ENCODE measurements at regions not wholly inside any gene's neighbourhood (a gene's known extent, or its start where the extent isn't known, plus 50 kb on each side); places are given as distances from the start of the nearest gene placed in this dataset.
"Not testable (repeated sequence)": the region's sequence is repeated elsewhere in the genome, so short reads cannot be mapped to it uniquely, and the experiment has no call there.

DNA sequence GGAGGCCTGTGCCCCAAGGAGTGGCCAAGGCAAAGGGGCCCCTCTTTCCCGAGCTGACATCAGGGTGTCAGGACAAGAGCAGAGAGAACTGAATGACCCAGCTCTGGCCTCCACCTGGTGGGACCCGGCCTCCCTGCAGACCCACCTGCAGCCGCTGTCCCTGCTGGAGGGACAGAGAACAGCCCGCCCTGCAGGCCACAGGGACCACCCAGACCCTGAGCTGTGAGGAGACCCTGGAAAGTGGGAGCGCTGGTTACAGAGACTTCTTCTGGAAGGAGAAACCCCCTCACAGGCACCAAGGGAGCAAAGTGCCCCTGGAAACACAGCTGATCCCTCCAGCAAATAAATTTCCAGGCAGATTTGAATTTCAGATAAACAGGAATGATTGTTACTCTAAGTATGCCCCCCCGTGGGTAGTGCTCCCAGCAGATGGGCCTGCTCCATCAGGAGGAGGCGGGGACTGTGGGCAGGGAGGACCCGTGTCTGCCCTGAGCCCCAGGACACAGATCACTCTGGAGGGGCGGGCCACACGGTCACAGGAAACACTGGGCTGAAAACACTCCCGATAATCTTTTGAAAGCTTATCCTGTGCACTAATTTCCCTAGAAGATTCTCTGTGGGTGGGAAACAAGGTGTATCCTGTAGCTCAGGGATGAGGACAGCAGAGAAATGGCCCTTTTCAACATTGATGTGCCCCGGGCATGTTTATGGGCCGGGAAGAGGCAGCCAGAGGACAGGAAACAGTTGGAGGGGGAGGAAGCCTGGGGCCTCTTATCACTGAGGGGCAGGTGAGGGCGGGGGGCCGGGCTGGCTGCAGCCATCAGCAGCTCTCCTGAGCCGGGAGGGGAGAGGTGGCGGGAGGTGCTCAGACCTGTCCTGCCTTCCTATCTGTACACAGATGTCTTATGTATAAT lies 276.0 kb downstream of the ADGRD1 start:
- peak; percentile 78 for DNase-seq

DNA sequence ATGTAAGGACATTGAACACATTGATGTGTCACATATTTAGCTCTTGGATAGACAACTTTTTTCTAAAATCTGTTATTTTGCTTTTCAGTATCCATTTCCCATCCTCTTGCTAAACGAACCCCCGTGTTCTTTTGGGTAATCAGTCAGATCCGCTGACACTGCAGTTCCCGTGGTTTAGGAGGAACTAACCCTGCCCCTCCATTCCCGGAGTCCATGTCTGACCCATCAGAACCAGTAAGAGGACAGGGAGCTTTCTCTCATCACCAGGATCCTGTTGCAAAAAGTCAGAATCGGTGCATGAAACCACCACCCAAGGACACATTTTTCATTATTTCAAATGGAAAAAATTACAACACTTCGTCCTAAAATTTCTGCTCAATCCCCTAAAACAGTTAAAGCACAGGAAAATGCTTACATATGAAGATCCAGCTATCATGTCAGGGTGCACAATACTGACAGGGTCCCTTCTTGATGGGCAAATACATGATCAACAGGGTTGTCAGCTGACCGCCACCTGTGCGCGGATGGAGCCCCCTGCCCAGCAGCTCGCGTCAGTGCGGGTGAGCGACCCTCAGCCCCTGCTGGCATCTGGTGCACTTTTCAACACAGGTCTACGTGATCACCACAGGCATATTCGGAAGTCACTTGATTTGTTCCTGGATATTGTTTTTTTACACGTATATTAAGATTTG lies 276.8 kb downstream of the ADGRD1 start:
- peak; percentile 1 for DNase-seq

DNA sequence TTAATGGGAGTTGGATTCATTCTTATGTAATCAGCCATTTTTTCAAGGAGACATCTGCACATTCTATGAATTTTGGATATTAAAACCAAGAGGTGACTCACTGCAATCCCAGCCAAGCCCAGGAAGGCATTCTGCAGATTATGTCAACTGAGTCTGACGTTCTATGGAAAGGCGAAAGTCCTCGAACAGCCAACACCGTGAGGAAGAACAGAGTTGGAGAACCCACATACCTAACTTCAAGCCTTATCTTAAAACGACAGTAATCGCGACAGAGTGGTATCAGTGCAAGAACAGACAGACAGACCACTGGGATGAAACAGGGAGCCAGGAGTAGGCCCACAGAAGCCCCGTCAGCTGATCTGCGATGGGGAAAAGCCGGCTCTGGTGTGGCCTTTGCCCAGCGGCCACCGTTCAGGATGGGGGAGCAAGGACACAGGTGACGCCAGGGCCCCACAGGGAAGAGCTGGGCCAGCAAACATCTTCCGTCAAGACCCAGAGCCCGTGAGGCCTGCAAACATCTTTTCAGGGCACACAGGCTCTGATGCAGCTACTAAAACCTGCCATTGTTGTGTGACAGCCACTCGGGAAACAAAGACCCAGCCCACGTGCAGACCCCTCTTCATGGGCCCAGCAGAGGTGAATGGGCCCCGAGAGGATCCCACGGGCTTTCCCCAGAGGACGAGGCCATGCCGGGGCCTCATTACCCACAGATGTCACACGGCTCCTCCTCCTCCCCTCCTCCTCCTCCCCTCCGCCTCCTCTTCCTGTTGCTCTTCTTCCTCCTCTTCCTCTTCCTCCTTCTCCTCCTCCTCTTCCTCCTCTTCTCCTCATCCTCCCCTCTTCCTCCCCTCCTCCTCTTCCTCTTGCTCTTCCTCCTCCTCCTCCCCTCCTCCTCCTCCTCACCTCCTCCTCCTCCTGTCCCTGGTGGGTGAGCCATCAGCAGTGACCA lies 277.6 kb downstream of the ADGRD1 start:
- no peak for DNase-seq

DNA sequence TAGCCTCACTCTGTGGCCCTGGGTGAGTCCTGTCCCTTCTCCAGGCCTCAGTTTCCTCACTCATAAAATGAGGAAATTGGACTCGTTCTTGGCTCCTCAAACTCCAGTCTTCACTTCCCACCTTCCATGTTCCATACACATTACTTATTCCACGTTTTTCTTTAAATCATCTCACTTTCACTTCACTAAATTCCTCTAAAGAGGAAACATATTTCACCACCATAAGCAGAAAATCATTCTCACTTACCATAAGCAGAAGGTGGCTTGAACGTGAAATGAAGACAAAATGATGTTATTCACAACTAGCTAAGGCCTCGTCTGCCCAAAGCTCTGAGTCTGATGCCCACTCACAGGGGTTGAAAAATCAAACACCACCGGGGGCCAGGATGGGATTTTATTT lies 278.3 kb downstream of the ADGRD1 start:
- DNase-seq = no peak

DNA sequence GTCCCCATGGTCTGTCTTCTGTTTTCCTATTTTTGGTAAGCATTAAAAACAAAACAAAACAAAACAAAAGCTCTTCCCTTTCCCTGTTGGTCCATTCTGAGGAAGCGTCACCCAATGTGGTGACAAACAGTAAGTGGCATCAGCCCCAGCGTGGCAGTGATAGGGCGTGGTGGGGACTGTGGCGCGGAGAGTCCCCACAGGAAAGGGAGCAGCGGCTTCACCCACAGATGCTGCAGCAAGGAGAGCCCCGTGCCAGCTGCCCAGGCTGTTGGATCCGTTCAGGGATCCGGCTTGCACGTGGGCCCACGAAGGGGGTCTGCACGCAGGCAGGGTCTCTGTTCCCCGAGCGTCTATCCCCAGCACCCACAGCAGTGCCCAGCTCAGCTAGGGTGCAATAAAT lies 279.2 kb downstream of the ADGRD1 start:
- DNase-seq = not testable (repeated sequence)

DNA sequence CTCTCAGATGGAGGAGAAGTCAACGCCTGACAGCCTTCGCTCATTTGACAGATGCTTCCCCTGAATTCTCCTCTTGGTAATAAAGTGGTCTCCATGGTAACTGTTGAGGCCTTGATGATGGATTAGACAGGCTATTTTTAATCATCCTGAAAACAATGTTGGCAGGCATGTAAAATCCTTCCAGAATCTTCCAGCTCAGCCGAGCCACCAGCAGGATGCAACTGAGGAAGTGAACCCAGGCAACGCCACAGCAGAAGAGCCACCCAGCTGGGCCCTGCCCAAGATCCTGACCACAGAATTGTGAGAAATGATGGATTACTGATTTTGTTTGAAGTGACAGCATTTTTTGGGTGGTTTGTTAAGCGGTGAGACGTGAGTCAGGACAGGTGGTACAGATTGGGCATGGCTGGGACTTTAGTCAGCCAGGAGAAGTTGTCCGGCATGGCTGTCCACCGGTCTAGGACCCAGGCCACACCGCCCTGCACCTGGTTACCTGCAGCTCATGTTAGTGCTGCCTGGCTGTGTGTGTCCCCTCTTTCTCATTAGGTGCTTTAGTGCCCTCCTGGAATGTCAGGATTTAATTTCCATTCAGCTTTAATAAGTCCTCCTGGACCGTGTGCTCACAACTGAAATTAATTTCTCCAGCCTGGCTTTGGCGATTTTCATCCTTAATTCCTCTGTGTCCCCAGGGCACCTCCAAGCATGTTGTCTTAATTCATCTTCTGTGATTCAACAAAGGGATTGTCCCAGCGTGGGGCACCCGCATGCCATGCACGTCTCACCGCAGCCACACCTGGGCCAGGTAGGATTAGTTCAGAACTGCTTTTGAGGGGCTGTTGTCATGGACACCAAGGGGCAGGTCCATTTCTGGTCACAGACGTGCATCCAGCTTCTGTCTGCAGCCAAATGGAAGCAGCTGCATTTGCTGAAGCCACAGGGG lies 280.4 kb downstream of the ADGRD1 start:
- DNase-seq = peak; percentile 15

DNA sequence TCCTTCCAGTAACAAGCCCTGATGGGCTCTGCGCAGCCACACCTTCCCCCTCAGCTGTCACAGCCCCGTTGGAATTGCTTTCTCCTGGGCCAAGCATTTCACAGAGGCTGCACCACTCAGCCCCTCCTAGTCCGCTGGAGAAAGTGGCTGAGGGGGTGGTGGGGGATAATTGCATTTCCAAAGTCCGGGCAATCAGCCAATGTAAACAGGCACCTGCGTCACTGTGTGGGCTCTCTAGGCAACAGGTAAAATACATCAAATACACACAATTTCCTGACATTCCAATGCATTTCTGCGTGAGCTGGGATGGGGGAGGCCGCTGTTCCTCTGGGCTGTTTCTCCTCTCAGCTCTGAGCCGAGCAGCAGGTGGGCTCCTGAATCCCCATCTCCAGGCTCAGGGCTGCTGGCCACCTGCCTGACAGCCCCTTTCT lies 281.1 kb downstream of the ADGRD1 start:
- not testable (repeated sequence) for DNase-seq

DNA sequence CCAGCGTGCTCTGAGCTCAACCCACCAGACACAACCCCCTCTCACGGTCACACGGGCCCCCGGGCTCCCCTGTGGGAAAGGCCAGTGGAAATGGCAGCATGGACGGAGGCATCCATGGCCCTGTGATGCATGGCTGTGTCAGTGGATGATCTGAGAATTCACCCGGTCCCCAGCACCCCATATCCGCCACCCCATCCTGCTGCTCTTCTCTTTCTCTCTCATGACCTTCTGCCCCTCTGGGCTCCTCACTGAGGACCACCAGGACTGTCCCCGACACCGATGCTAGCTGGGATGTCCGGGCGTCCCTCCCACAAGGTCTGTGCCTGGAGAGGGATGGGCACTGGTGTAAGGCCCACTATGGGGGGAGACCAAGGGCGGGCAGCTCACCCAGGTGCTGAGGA lies 282.2 kb downstream of the ADGRD1 start:
- no peak for DNase-seq

DNA sequence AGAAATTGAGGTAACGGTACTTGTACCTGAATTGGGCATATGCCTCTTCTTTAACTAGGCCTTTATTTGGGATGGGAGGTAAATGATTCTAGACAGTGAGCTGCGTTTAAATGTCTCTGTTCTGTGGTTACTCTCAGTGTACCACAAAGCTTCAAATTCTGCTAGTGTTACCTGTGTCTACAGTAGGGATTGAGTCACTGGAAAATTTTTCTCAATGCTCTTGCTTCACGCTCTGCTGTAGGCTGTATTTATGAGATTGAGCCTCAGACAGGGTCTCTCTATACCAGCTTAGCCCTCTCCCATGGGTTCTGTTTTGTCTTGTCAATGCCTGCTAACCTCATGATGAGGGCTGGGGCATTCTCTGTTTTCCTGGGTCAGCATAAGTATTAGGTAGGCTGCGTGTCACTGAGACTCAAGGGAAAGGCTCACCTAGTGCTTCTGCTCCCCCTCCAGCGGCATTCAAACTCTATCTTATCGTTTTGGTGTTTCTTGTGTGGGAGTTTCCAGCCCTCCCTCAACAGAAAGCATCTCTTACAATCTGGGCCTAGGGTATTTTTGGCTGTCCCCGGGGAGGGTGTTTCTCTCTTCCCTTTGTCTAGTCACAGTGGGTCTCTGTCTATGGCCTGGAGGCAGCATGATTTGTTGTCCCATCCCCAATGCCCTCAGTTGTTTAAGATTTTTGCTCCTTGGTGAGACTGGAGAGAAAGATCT lies 285.8 kb downstream of the ADGRD1 start:
- DNase-seq = no peak

DNA sequence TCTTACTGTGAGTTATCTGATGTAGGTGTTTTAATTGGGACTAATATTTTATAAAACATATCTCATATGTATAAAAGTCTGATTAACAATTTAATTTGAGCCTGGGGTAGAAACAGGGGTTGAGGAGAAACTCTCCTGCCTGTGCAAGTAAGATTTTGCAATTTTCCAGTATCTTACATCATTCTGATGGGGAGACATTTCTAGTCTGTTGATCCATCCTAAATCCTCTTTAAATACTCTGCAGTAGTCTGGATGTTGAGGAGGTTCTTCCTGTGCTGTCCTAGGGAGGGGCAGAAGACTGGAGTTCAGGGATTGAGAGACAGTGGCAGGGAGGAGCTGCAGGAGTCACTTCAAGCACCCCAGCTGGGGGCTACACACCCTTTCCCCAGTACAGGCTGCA lies 287.8 kb downstream of the ADGRD1 start:
- DNase-seq = no peak

DNA sequence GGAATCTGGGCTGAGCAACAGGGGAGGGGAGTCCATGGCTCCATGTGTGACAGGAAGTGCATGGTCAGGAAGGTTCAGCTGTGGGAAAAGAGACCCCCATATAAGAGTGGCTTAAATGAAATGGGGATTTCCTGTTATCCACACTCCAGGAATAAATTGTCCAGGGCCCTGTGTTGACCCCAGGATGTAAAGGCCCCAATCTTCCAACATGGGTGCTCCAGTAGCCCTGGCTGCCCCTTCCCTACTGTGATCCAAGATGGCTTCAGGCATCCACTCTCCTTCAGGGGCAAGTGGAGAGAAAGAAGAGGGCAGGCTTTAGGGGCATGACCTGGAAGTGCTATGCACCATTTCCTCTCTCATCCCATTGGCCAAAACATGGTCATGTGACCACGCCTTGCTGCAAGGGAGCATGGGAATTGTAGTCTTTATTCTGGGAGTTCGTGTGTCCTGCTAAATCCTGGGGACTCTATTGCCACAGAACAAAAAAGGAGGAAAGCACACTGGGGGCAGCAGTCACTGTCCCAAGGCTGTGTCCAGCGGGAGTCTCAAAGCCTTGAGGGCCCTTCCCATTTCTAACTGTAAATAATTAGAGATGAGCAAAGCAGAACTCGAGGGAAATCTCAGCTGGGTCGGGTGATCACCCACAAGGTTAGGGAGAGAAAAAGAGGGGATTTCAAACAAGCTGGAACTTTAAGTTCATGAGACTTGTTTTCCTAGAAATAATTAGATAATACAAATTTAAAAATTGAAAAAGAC lies 289.2 kb downstream of the ADGRD1 start:
- DNase-seq = no peak

DNA sequence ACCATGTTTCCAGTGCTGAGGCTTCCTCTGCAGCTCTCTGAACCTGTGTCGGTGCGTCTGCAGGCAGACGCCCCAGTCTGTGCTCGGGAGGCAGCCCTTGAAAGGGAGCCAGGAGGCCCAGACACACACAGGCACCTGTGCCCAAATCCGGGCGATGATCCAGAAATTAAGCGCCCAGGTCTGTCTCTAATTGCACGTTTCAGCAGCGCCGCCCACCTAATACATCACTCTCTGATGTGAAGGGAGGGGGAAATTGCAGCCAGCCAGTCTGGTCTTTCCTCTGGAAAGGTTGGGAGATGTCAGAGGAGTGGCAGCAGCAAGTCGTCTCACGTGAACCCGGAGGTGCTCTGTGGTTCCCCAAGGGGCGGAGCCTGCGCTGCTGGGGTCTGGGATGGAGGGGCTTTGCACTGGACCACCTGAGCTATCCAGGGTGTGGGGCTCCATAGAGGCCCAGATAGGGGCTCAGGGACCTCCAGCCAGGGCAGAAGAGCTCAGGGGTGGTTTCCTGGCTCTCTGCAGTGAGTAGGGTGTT lies 290.5 kb downstream of the ADGRD1 start:
- not testable (repeated sequence) for DNase-seq

DNA sequence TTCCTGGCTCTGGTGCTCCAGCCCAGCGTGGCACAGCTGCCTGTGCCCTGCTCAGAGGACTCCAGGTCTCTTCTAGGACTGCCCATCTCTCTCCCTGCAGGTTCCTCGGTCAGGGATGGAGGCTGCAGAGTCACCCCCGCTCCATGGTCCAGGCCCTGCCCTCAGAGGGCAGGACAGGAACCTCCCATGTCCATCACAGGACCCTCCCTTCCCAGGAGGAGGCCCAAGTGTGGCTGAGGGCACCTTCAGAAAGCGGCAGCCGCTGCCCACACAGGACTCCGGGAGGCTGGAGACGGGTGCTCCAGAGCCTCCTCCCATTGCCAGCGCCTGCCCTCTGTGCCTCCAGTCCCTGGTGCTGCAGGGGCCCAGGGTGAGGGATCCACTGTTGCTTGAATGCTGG lies 291.5 kb downstream of the ADGRD1 start:
- DNase-seq = not testable (repeated sequence)

DNA sequence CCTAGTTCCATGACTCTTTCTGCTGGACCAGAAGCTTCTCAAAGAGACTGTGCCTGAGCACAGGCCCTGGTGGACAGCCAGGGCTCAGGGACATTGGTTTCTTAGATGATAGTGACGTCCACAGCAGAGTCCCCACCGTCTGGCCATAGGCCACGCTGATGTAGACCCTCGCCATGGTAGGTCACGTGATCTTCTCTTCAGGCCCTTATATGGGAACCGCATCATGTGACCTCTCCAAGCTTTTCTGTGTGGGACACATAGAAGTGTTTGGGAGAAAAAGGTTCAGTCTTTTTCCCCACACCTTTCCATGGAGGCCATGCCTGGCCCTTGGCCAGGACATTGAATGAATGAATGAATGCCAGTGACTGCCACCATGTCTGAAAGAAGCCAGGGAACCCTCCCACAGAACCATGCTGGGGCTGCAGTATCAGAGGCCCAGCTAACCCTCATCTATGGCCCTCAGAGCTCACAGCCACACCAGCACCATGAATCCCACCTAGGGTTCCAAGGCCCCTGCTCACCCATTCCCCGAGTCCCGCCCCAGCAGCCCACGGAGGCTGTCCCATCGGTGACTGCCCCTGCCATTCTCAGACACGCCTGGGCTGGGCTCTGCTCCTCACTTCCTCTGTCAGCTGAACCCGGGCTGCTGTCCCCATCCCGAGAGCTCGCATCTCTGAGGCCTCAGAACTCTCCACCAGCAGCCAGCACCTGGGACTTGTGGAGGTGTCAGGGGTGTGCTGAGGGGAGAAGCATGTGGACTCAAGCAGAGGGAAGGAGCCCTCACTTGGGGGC lies 292.1 kb downstream of the ADGRD1 start:
- no peak for DNase-seq

DNA sequence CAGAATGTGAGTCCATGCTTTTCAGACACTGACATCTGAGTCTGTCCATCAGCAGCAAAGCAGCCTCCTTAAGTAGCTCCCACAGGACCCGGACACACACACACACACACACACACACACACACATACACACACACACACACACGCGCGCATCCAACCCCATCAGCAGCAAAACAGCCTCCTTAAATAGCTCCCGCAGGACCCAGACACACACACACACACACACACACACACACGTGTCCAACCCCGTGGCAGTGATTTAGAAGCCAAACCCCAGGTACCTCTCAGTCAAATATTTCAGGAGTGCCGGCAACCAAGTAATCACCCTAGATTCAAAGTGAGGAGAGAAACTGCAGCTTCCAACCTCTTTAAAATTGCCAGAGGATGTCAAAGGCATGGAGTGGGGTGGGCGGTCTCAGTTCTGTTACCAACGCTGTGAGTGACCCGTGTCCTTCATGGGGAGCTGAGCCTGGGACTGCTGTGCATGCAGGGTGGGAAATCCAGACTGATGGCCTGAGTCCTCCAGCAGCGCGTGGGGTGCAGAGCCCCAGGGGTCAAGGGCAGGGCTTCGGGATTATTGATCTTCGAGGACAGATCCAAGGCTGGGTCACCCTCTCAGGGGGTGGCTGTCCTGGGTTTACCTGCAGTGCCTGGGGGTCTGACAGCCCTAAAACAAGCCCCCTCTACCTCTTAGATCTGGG lies 293.5 kb downstream of the ADGRD1 start:
- DNase-seq = not testable (repeated sequence)

DNA sequence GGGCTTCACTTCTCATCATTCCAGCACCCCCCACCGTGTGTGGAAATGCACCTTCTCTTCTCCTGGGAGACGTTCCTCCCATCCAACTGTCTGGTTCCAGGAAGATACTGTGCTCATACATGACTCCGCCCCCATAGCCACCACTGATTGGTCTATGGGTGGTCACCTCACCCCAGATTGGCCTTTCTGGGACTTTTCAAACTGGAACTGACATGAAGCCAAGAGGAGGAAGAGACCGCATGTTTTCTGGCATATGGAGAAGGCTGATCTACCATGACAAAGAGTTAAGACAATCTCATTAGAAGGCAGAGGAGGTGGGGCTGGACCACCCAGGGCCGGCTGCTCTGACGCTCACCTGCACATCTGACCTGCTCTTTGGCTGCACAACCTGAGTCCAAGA lies 294.2 kb downstream of the ADGRD1 start:
- DNase-seq = not testable (repeated sequence)

DNA sequence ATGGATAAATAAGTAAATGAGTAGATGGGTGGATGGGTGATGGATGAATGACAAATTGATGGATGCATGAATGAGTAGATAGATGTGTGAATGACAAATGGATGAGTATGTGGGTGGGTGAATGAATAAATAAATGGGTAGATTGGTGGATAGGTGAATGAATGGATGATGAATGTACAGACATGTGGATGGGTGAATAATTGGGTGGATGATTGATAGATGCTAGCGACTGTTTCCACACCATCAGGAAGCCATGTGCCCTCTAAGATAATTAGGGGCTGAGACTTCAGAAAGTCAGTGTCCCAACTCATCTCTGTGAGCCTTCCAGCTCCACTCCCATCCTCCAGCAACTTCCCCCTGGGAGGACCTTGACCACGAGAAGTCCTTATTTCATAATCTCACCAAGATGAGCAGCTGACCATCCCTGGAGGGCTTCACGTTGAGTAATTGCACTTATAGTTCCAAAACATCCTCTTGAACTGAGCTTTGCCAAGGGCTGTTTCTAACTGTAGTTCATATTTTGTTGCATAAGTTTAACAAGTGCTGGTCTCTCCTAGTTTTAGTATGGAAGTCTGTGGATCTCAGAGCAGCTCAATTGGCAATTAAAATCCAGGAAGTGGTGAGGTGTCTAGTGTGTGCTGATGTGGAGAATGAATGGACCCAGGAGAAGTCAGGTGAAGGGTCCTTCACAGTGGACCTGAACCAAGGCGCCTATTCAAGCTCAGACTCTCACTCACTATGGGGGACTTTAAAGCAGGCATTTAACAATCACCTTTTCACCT lies 295.7 kb downstream of the ADGRD1 start:
- DNase-seq = no peak
